Astrocyte of the cerebellum (primary cell): ENCODE measurements at regions not wholly inside any gene's neighbourhood (a gene's known extent, or its start where the extent isn't known, plus 50 kb on each side); places are given as distances from the start of the nearest gene placed in this dataset.
"Not testable (repeated sequence)": the region's sequence is repeated elsewhere in the genome, so short reads cannot be mapped to it uniquely, and the experiment has no call there.

Experiments used
- DNase-seq: peaks from one replicate; pipeline ENCODE4 v3.0.0-alpha.2; 2011; ENCODE audit warnings: low read depth
- H3K4me3 ChIP-seq: 2 replicates; pipeline ENCODE4 v1.5.1; 2011; ENCODE audit warnings: mild to moderate bottlenecking, low read depth, low read length, moderate library complexity
- in situ Hi-C: cut with HindIII; loops from 2 replicates; pipeline ENCODE4 v1.10.0; 2017; ENCODE audit warnings: low sequenced_read_pairs
- TF ChIP-seq, protein P1 (sequence below): IDR thresholded peaks from 2 replicates; pipeline ENCODE4 v1.5.1; 2012; ENCODE audit warnings: low read length, low read depth, moderate library complexity, mild to moderate bottlenecking; ENCODE audit errors: missing control alignments

GRCh38 chr1:82064691-82065090 is 264.0 kb downstream of the ADGRL2 start:
- in situ Hi-C loops: no loop called here
- TF ChIP-seq, protein P1, sequence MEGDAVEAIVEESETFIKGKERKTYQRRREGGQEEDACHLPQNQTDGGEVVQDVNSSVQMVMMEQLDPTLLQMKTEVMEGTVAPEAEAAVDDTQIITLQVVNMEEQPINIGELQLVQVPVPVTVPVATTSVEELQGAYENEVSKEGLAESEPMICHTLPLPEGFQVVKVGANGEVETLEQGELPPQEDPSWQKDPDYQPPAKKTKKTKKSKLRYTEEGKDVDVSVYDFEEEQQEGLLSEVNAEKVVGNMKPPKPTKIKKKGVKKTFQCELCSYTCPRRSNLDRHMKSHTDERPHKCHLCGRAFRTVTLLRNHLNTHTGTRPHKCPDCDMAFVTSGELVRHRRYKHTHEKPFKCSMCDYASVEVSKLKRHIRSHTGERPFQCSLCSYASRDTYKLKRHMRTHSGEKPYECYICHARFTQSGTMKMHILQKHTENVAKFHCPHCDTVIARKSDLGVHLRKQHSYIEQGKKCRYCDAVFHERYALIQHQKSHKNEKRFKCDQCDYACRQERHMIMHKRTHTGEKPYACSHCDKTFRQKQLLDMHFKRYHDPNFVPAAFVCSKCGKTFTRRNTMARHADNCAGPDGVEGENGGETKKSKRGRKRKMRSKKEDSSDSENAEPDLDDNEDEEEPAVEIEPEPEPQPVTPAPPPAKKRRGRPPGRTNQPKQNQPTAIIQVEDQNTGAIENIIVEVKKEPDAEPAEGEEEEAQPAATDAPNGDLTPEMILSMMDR: no peak
- no peak overlapping the region for H3K4me3 ChIP-seq
- no peak for DNase-seq

- DNase-seq: no peak
- no peak overlapping the region for H3K4me3 ChIP-seq
- in situ Hi-C loops: no loop called here
- TF ChIP-seq, protein P1: no peak
These were observed 261.5 kb downstream of the ADGRL2 start for GRCh38 chr1:82062206-82062605.

GRCh38 chr1:82059959-82060358 is 259.2 kb downstream of the ADGRL2 start:
- no peak for DNase-seq
- in situ Hi-C loops: no loop called here
- no peak overlapping the region for H3K4me3 ChIP-seq
- TF ChIP-seq, protein P1: peak; percentile 9

DNA sequence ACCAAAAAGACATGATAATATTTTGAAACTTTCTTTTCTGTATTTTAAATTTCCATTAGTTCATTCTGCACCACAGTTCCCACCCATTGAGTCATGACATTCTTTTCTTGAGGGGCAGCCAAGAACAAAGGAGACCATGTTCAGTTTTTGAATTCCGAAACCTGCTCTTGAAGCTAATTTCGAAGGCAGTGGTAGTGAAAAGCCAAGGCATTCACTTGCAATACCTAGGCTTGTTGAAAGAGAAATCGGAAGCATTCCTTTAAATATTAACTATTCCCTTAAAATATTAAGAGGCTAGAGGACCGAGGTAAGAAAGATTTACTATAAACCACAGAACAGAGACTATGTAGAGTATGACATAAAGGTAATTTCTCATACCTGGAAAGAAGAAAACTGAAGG is 256.3 kb downstream of the ADGRL2 start:
- in situ Hi-C loops: no loop called here
- H3K4me3 ChIP-seq: no peak overlapping the region
- DNase-seq: no peak
- TF ChIP-seq, protein P1: no peak

- H3K4me3 ChIP-seq, DNase-seq, in situ Hi-C loops: not testable (repeated sequence)
These were observed 254.6 kb downstream of the ADGRL2 start for GRCh38 chr1:82055375-82055774.

- H3K4me3 ChIP-seq: no peak overlapping the region
- no peak for DNase-seq
- TF ChIP-seq, protein P1: no peak
- in situ Hi-C loops: no loop called here
These were observed 251.8 kb downstream of the ADGRL2 start for GRCh38 chr1:82052563-82052962.

DNA sequence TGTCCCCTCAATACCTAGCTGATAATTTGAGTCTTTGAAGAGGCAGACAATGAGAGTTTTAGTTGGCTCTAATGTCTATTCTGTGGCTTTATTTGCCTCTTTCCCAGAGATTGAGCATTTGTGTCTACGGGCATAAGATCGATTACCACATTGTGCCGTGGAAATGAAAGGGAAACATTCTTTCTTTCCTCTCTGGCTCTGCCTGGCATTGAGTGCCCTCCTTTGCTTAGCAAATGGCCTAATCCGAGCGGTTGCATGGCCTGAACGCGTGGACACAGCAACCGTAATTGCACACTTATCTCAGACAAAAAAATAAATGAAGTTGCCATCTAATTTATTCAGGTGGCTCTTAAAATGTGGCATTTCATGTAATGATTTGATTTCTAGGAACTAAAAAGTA is 247.9 kb downstream of the ADGRL2 start:
- H3K4me3 ChIP-seq: no peak overlapping the region
- in situ Hi-C loops: no loop called here
- DNase-seq: no peak
- TF ChIP-seq, protein P1: no peak
